ENCODE measurements at regions not wholly inside any gene's neighbourhood (a gene's known extent, or its start where the extent isn't known, plus 50 kb on each side); places are given as distances from the start of the nearest gene placed in this dataset.

- no peaks in the 10 kb centered on the region for H3K36me3 ChIP-seq (ENCODE audit: control insufficient read depth, insufficient read depth, low read length)
- no peaks in the 10 kb centered on the region for H3K9me3 ChIP-seq (ENCODE audit: control insufficient read depth, low read depth, low read length)
- DNase-seq: no peak
- no peaks in the 10 kb centered on the region for H3K27me3 ChIP-seq (ENCODE audit: control insufficient read depth, insufficient read depth, low read length)
- no peaks in the 10 kb centered on the region for H3K4me1 ChIP-seq (ENCODE audit: control insufficient read depth, insufficient read depth, low read length)
- WGBS (ENCODE audit: insufficient coverage, low lambda C conversion rate): 100% methylated on average over 1 of the region's 1 CpG
- H3K27ac ChIP-seq (ENCODE audit: low read length): no peak overlapping the region
- no peak overlapping the region for H3K4me3 ChIP-seq (ENCODE audit: low read length)
Observed at GRCh38 chr16:64544859-64545258, 577.0 kb downstream of the CDH11 start.

GRCh38 chr16:64543441-64543840, 578.4 kb downstream of the CDH11 start:
- no peaks in the 10 kb centered on the region for H3K4me1 ChIP-seq (ENCODE audit: control insufficient read depth, insufficient read depth, low read length)
- no peak overlapping the region for H3K27ac ChIP-seq (ENCODE audit: low read length)
- H3K27me3 ChIP-seq (ENCODE audit: control insufficient read depth, insufficient read depth, low read length): no peaks in the 10 kb centered on the region
- no peak overlapping the region for H3K4me3 ChIP-seq (ENCODE audit: low read length)
- no peak for DNase-seq
- WGBS (ENCODE audit: insufficient coverage, low lambda C conversion rate): no CpG with 5 or more reads among the region's 4 CpGs
- H3K9me3 ChIP-seq (ENCODE audit: control insufficient read depth, low read depth, low read length): no peaks in the 10 kb centered on the region
- no peaks in the 10 kb centered on the region for H3K36me3 ChIP-seq (ENCODE audit: control insufficient read depth, insufficient read depth, low read length)

GRCh38 chr16:64543031-64543430, 578.8 kb downstream of the CDH11 start:
- no peaks in the 10 kb centered on the region for H3K27me3 ChIP-seq (ENCODE audit: control insufficient read depth, insufficient read depth, low read length)
- no peaks in the 10 kb centered on the region for H3K36me3 ChIP-seq (ENCODE audit: control insufficient read depth, insufficient read depth, low read length)
- no peak overlapping the region for H3K4me3 ChIP-seq (ENCODE audit: low read length)
- no peak overlapping the region for H3K27ac ChIP-seq (ENCODE audit: low read length)
- no CpG with 5 or more reads among the region's 1 CpG for WGBS (ENCODE audit: insufficient coverage, low lambda C conversion rate)
- DNase-seq: no peak
- no peaks in the 10 kb centered on the region for H3K9me3 ChIP-seq (ENCODE audit: control insufficient read depth, low read depth, low read length)
- H3K4me1 ChIP-seq (ENCODE audit: control insufficient read depth, insufficient read depth, low read length): no peaks in the 10 kb centered on the region

- no peak for DNase-seq
- H3K27me3 ChIP-seq (ENCODE audit: control insufficient read depth, insufficient read depth, low read length): no peaks in the 10 kb centered on the region
Observed at GRCh38 chr16:64542152-64542551, 579.7 kb downstream of the CDH11 start.

GRCh38 chr16:64541621-64542020, 580.2 kb downstream of the CDH11 start:
- no peaks in the 10 kb centered on the region for H3K4me1 ChIP-seq (ENCODE audit: control insufficient read depth, insufficient read depth, low read length)
- no peak for DNase-seq
- H3K27me3 ChIP-seq (ENCODE audit: control insufficient read depth, insufficient read depth, low read length): no peaks in the 10 kb centered on the region
- H3K4me3 ChIP-seq (ENCODE audit: low read length): no peak overlapping the region
- no peak overlapping the region for H3K27ac ChIP-seq (ENCODE audit: low read length)
- no peaks in the 10 kb centered on the region for H3K36me3 ChIP-seq (ENCODE audit: control insufficient read depth, insufficient read depth, low read length)
- 67% methylated on average over 1 of the region's 2 CpGs for WGBS (ENCODE audit: insufficient coverage, low lambda C conversion rate)
- H3K9me3 ChIP-seq (ENCODE audit: control insufficient read depth, low read depth, low read length): no peaks in the 10 kb centered on the region

More at GRCh38 chr16:64542152-64542551, 579.7 kb downstream of the CDH11 start:
- Histone ChIP-seq H3K4me3 (ENCODE audit: low read length) (no peak overlapping the region), H3K9me3 (ENCODE audit: control insufficient read depth, low read depth, low read length) (no peaks in the 10 kb centered on the region), H3K4me1 (ENCODE audit: control insufficient read depth, insufficient read depth, low read length) (no peaks in the 10 kb centered on the region), H3K27ac (ENCODE audit: low read length) (no peak overlapping the region), H3K36me3 (ENCODE audit: control insufficient read depth, insufficient read depth, low read length) (no peaks in the 10 kb centered on the region)
- WGBS (ENCODE audit: insufficient coverage, low lambda C conversion rate): no CpG with 5 or more reads among the region's 2 CpGs

- no peak overlapping the region for H3K27ac ChIP-seq (ENCODE audit: low read length)
- WGBS (ENCODE audit: insufficient coverage, low lambda C conversion rate): no CpG with 5 or more reads among the region's 3 CpGs
- H3K9me3 ChIP-seq (ENCODE audit: control insufficient read depth, low read depth, low read length): no peaks in the 10 kb centered on the region
- no peak overlapping the region for H3K4me3 ChIP-seq (ENCODE audit: low read length)
- no peaks in the 10 kb centered on the region for H3K4me1 ChIP-seq (ENCODE audit: control insufficient read depth, insufficient read depth, low read length)
- DNase-seq: no peak
- no peaks in the 10 kb centered on the region for H3K27me3 ChIP-seq (ENCODE audit: control insufficient read depth, insufficient read depth, low read length)
- H3K36me3 ChIP-seq (ENCODE audit: control insufficient read depth, insufficient read depth, low read length): no peaks in the 10 kb centered on the region
Observed at GRCh38 chr16:64540434-64540833, 581.4 kb downstream of the CDH11 start.

GRCh38 chr16:64539811-64540371, 582.0 kb downstream of the CDH11 start:
- no peak overlapping the region for H3K27ac ChIP-seq (ENCODE audit: low read length)
- no peaks in the 10 kb centered on the region for H3K9me3 ChIP-seq (ENCODE audit: control insufficient read depth, low read depth, low read length)
- no peak for DNase-seq
- H3K4me1 ChIP-seq (ENCODE audit: control insufficient read depth, insufficient read depth, low read length): no peaks in the 10 kb centered on the region
- no peak overlapping the region for H3K4me3 ChIP-seq (ENCODE audit: low read length)
- H3K36me3 ChIP-seq (ENCODE audit: control insufficient read depth, insufficient read depth, low read length): no peaks in the 10 kb centered on the region
- no CpG with 5 or more reads among the region's 4 CpGs for WGBS (ENCODE audit: insufficient coverage, low lambda C conversion rate)
- no peaks in the 10 kb centered on the region for H3K27me3 ChIP-seq (ENCODE audit: control insufficient read depth, insufficient read depth, low read length)

GRCh38 chr16:64534180-64534780, 587.6 kb downstream of the CDH11 start:
- H3K27ac ChIP-seq (ENCODE audit: low read length): no peak overlapping the region
- no peaks in the 10 kb centered on the region for H3K9me3 ChIP-seq (ENCODE audit: control insufficient read depth, low read depth, low read length)
- H3K27me3 ChIP-seq (ENCODE audit: control insufficient read depth, insufficient read depth, low read length): no peaks in the 10 kb centered on the region
- no peaks in the 10 kb centered on the region for H3K4me1 ChIP-seq (ENCODE audit: control insufficient read depth, insufficient read depth, low read length)
- no CpG with 5 or more reads among the region's 6 CpGs for WGBS (ENCODE audit: insufficient coverage, low lambda C conversion rate)
- H3K36me3 ChIP-seq (ENCODE audit: control insufficient read depth, insufficient read depth, low read length): no peaks in the 10 kb centered on the region
- DNase-seq: no peak
- no peak overlapping the region for H3K4me3 ChIP-seq (ENCODE audit: low read length)

- WGBS (ENCODE audit: insufficient coverage, low lambda C conversion rate): 100% methylated on average over 1 of the region's 9 CpGs
- H3K27ac ChIP-seq (ENCODE audit: low read length): no peak overlapping the region
- no peaks in the 10 kb centered on the region for H3K36me3 ChIP-seq (ENCODE audit: control insufficient read depth, insufficient read depth, low read length)
- no peaks in the 10 kb centered on the region for H3K9me3 ChIP-seq (ENCODE audit: control insufficient read depth, low read depth, low read length)
- no peak for DNase-seq
- H3K4me1 ChIP-seq (ENCODE audit: control insufficient read depth, insufficient read depth, low read length): no peaks in the 10 kb centered on the region
- H3K27me3 ChIP-seq (ENCODE audit: control insufficient read depth, insufficient read depth, low read length): no peaks in the 10 kb centered on the region
- no peak overlapping the region for H3K4me3 ChIP-seq (ENCODE audit: low read length)
Observed at GRCh38 chr16:64532691-64533090, 589.2 kb downstream of the CDH11 start.

- no peaks in the 10 kb centered on the region for H3K4me1 ChIP-seq (ENCODE audit: control insufficient read depth, insufficient read depth, low read length)
- H3K9me3 ChIP-seq (ENCODE audit: control insufficient read depth, low read depth, low read length): no peaks in the 10 kb centered on the region
- H3K36me3 ChIP-seq (ENCODE audit: control insufficient read depth, insufficient read depth, low read length): no peaks in the 10 kb centered on the region
- H3K27ac ChIP-seq (ENCODE audit: low read length): no peak overlapping the region
- no peaks in the 10 kb centered on the region for H3K27me3 ChIP-seq (ENCODE audit: control insufficient read depth, insufficient read depth, low read length)
- no CpG with 5 or more reads among the region's 3 CpGs for WGBS (ENCODE audit: insufficient coverage, low lambda C conversion rate)
- DNase-seq: no peak
- H3K4me3 ChIP-seq (ENCODE audit: low read length): no peak overlapping the region
Observed at GRCh38 chr16:64532117-64532516, 589.7 kb downstream of the CDH11 start.

- WGBS (ENCODE audit: insufficient coverage, low lambda C conversion rate): no CpG with 5 or more reads among the region's 3 CpGs
- no peaks in the 10 kb centered on the region for H3K9me3 ChIP-seq (ENCODE audit: control insufficient read depth, low read depth, low read length)
- DNase-seq: no peak
Observed at GRCh38 chr16:64531401-64531800, 590.5 kb downstream of the CDH11 start.

More at GRCh38 chr16:64531401-64531800, 590.5 kb downstream of the CDH11 start:
- Histone ChIP-seq H3K4me1 (ENCODE audit: control insufficient read depth, insufficient read depth, low read length) (no peaks in the 10 kb centered on the region), H3K27ac (ENCODE audit: low read length) (no peak overlapping the region), H3K4me3 (ENCODE audit: low read length) (no peak overlapping the region), H3K27me3 (ENCODE audit: control insufficient read depth, insufficient read depth, low read length) (no peaks in the 10 kb centered on the region), H3K36me3 (ENCODE audit: control insufficient read depth, insufficient read depth, low read length) (no peaks in the 10 kb centered on the region)
